ENCODE measurements at regions not wholly inside any gene's neighbourhood (a gene's known extent, or its start where the extent isn't known, plus 50 kb on each side); places are given as distances from the start of the nearest gene placed in this dataset.
A peak's percentile ranks its signal among the peaks of the same experiment; 100 is the strongest.

- 45 to 57% (median 50%) methylated on average over 2 of the region's 2 CpGs for WGBS, 3 donors
- TF ChIP-seq CTCF (IDR thresholded peaks at IDR 0.05), result peak; percentile 56
- Histone ChIP-seq H3K4me1 (no peaks in the 10 kb centered on the region), H3K9me3 (no peaks in the 10 kb centered on the region), H3K27ac (no peak overlapping the region), H3K4me3 (no peak overlapping the region), H3K36me3 (ENCODE audit: insufficient read depth in 1 of 2, low read depth in 1 of 2) (no peaks in the 10 kb centered on the region), H3K27me3 (ENCODE audit: insufficient read depth in 3 of 3, low read length in 2 of 3) (peaks cover 0 to 4% (median 0%) of the 10 kb centered on the region in 3 donors)
- no peak for DNase-seq
- intact Hi-C loops (cut with DNase I), result loop anchor here (5.0 to 10.0 kb wide), 3 partner anchors 58 to 488 kb away; no protein-coding TSS in a partner anchor
- no peak for ATAC-seq
Observed at GRCh38 chr9:95726756-95727155, 148.7 kb upstream of the ERCC6L2 start.

- H3K4me3 ChIP-seq, result no peak overlapping the region
- H3K36me3 ChIP-seq (ENCODE audit: insufficient read depth in 1 of 2, low read depth in 1 of 2), result no peaks in the 10 kb centered on the region
- TF ChIP-seq CTCF (IDR thresholded peaks at IDR 0.05), result no peak
- H3K9me3 ChIP-seq, result no peaks in the 10 kb centered on the region
- peaks cover 0 to 4% (median 0%) of the 10 kb centered on the region in 3 donors for H3K27me3 ChIP-seq (ENCODE audit: insufficient read depth in 3 of 3, low read length in 2 of 3)
- intact Hi-C loops (cut with DNase I), result loop anchor here (5.0 to 10.0 kb wide), 3 partner anchors 60 to 490 kb away; no protein-coding TSS in a partner anchor
- no peak for DNase-seq
- no peak for ATAC-seq
- H3K4me1 ChIP-seq, result no peaks in the 10 kb centered on the region
- no peak overlapping the region for H3K27ac ChIP-seq
- 71 to 90% (median 80%) methylated on average over 4 of the region's 4 CpGs for WGBS, 3 donors
Observed at GRCh38 chr9:95725045-95725444, 150.4 kb upstream of the ERCC6L2 start.

GRCh38 chr9:95724253-95724991 is 151.1 kb upstream of the ERCC6L2 start:
- WGBS, 3 donors, result 66 to 70% (median 68%) methylated on average over 7 of the region's 7 CpGs
- H3K4me1 ChIP-seq, result no peaks in the 10 kb centered on the region
- H3K27me3 ChIP-seq (ENCODE audit: insufficient read depth in 3 of 3, low read length in 2 of 3), result peaks cover 0 to 4% (median 0%) of the 10 kb centered on the region in 3 donors
- no peak overlapping the region for H3K4me3 ChIP-seq
- no peaks in the 10 kb centered on the region for H3K9me3 ChIP-seq
- DNase-seq (no peak), ATAC-seq (no peak)
- H3K36me3 ChIP-seq (ENCODE audit: insufficient read depth in 1 of 2, low read depth in 1 of 2), result no peaks in the 10 kb centered on the region
- no peak overlapping the region for H3K27ac ChIP-seq
- intact Hi-C loops (cut with DNase I), result loop anchor here (10.0 kb wide), 2 partner anchors 60 to 490 kb away; no protein-coding TSS in a partner anchor
- no peak for TF ChIP-seq CTCF (IDR thresholded peaks at IDR 0.05)

DNA sequence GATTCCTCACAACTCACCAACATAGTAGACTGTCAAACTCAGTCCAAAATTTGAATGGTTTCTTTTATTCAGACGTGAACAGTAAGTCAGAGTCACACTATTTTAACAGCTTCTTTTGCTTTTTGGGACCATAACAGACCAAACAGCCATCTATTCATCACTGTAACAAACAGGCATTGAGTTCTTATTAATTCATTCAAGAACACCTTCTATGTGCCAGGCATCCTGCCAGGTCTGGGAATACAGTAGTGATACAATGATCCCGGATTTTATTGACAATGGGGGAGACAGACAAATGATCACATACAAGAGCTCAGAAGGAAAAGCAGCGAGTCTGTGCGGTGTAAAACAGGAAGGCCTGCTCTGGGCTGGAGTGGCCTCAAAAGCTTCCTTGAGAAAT is 153.3 kb upstream of the ERCC6L2 start:
- peaks cover 0 to 4% (median 0%) of the 10 kb centered on the region in 3 donors for H3K27me3 ChIP-seq (ENCODE audit: insufficient read depth in 3 of 3, low read length in 2 of 3)
- H3K27ac ChIP-seq, result no peak overlapping the region
- DNase-seq (no peak), ATAC-seq (no peak)
- TF ChIP-seq CTCF (IDR thresholded peaks at IDR 0.05), result no peak
- WGBS, 3 donors, result 51 to 67% (median 59%) methylated on average over 4 of the region's 4 CpGs
- no peaks in the 10 kb centered on the region for H3K4me1 ChIP-seq
- H3K4me3 ChIP-seq, result no peak overlapping the region
- H3K36me3 ChIP-seq (ENCODE audit: insufficient read depth in 1 of 2, low read depth in 1 of 2), result no peaks in the 10 kb centered on the region
- no peaks in the 10 kb centered on the region for H3K9me3 ChIP-seq
- intact Hi-C loops (cut with DNase I), result loop anchor here (10.0 kb wide), 2 partner anchors 63 to 493 kb away; no protein-coding TSS in a partner anchor
